Endothelial cell of hepatic sinusoid (primary cell): ENCODE measurements at regions not wholly inside any gene's neighbourhood (a gene's known extent, or its start where the extent isn't known, plus 50 kb on each side); places are given as distances from the start of the nearest gene placed in this dataset.

Experiments
- in situ Hi-C: cut with HindIII; loops from 2 replicates; pipeline ENCODE4 v1.10.0; 2017; ENCODE audit warnings: low sequenced_read_pairs

GRCh38 chr16:76222853-76223252, 54.3 kb upstream of the CNTNAP4 start:
- in situ Hi-C loops = no loop called here

GRCh38 chr16:76226011-76226410, 51.2 kb upstream of the CNTNAP4 start:
- in situ Hi-C loops = no loop called here

- in situ Hi-C loops = no loop called here
Measured at GRCh38 chr16:76226481-76226880, 50.7 kb upstream of the CNTNAP4 start.
